Sciatic nerve (tissue), 2 donors: ENCODE measurements at regions not wholly inside any gene's neighbourhood (a gene's known extent, or its start where the extent isn't known, plus 50 kb on each side); places are given as distances from the start of the nearest gene placed in this dataset.

ENCODE experiments used
- ATAC-seq: fragments of 200-7000 bp; cut with Tn5 transposase; one replicate; pipeline ENCODE4 v1.9.1; 2020; ENCODE audit warnings: mild to moderate bottlenecking, moderate library complexity
- DNase-seq: peaks from one replicate; pipeline ENCODE4 v3.0.0-alpha.2; 2020; ENCODE audit warnings: low spot score
- intact Hi-C: fragments of 100-400 bp; cut with DNase I; formaldehyde crosslinking; loops from one replicate; pipeline ENCODE4 v1.14.2; 2022
- donor health status: DM: no; HTN: no; CAD: no.
- donor health status: DM: no; HTN: no; CAD: no.

DNA sequence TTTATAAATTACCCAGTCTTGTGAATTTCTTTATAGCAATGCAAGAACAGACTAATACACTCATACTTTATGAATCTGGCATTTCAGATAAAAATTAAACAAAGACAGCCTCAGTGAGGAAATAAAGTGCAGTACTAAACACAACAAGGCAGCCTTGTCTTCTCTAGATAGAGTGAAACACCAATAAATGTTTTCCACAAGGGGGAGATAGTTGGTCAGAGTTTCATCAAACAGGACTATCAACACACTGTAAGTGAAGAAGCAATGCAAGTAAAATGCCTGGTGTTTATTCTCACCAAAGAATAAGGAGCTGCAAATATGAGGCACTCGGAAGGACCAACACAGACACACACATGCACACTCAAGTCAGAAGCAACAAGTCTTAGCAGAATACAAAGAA lies 62.8 kb downstream of the FAM9B start:
- no peak for DNase-seq
- no peak for ATAC-seq
- intact Hi-C loops, result no loop called here

GRCh38 chrX:8969378-8969777 lies 64.5 kb downstream of the FAM9B start:
- DNase-seq, result no peak
- intact Hi-C loops, result no loop called here
- no peak for ATAC-seq

GRCh38 chrX:8967461-8967860 lies 66.5 kb downstream of the FAM9B start:
- intact Hi-C loops, result no loop called here

DNA sequence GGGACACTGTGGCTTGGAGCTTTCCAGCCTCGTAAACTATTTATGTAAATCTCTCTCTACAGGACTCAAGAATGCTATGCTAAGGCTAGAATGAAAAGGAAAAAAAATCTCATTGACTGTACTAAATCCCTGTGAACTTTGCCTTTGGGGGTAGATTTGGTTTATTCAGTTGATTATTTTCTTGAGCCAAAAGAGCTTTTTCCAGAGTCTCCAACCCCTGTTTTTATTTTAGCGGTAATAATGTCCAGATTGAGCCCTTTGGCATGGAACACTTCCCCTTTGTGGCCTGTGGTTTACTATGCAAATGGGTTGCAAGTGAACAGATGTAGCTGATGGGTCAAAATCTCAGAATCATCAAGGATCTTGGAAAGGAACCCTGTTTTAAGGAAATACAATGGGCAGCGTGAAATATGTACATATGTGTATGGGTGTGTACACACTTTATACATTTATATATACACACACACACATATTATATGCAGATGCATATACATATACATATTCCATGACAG lies 72.9 kb downstream of the FAM9B start:
- DNase-seq (no peak), ATAC-seq (peak; percentile 58)
- intact Hi-C loops, result no loop called here

More at GRCh38 chrX:8967461-8967860, 66.5 kb downstream of the FAM9B start:
- no peak for DNase-seq
- no peak for ATAC-seq

- intact Hi-C loops, result no loop called here
- DNase-seq (no peak), ATAC-seq (no peak)
Observed at GRCh38 chrX:8955511-8955910, 78.4 kb downstream of the FAM9B start.

DNA sequence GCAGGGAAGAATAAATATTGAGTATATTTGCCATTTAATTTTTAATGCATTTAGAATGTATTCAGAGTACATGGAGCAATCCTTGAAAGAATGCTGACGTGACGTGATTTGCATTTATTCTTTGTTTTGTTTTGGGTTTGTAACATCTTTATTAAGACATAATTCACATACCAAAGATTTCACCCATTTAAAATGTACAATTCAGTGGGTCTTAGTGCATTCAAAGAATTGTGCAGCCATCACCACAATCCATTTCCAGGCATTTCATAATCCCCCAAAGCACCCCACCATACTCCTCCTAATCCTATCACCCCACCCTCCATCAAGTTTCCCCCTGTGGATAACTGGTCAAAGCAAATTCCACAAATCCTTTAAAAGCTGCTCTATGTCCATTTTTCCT lies 87.4 kb downstream of the FAM9B start:
- no peak for DNase-seq
- intact Hi-C loops, result no loop called here
- no peak for ATAC-seq

DNA sequence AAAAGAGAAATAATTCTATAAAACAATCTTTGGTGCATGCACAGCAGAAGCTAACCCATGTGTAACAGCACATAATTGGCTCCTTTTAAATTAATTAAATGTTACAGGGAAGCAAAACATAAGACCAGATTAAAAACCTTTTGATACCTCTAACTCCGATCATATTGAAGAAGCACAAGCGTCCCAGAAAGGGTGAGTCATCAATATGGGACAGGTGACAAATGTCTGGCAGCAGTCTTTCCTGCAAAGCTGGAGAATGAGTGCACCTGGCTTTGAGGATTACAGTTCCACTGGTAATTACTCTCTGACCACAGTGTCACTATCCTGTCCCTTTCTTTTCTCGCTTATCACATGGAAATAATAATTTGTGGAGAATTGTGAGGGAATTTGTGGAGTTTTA lies 94.6 kb downstream of the FAM9B start:
- intact Hi-C loops, result no loop called here
- ATAC-seq, result no peak

DNA sequence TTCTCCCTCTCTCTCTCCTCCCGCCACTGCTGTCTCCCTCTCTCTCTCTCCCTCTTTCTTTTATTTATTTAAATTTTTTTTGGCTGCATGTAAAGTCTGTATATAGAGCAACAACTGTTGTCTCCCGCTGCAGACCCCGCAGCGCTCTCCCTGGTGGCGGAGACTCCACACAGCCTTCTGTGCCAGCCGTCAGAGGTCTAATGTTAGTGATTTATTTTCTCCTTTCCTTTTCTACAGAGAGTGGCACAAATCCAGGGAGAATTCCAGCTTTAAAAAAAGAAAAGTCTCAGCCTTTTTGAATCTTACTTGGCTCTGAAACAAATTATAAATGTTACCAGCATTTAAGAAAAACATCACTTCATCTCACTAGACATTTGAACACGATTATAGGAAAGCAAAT lies 106.2 kb downstream of the FAM9B start:
- intact Hi-C loops, result no loop called here
- ATAC-seq (no peak), DNase-seq (no peak)

More for the DNA sequence above, 94.6 kb downstream of the FAM9B start:
- no peak for DNase-seq

DNA sequence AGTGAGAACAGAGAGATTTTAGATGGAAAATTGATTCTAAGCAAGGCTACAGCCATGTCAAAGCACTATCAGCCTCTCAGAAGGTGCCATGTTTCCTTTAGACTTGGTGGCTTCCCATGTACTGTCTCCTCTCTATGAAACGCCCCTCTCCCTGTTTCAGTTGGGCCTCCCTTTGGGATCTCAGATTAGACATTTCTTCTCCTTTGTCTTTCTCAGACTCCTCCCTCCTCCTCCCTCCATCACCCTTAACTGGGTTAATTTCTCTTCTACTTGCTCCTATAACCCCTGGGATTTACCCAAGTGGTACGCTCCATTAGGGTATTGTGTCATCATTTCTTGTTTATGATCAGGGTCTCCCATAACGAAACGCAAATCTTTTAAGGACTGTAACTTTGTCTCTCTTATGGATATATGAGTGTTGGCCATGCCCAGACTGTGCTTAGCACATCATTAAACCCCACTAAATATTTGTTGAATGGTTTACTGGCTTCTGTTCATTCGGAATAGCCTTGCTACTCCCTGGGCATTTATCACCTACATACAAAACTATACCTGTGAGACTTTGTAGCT lies 106.8 kb downstream of the FAM9B start:
- DNase-seq (no peak), ATAC-seq (no peak)
- intact Hi-C loops, result no loop called here

DNA sequence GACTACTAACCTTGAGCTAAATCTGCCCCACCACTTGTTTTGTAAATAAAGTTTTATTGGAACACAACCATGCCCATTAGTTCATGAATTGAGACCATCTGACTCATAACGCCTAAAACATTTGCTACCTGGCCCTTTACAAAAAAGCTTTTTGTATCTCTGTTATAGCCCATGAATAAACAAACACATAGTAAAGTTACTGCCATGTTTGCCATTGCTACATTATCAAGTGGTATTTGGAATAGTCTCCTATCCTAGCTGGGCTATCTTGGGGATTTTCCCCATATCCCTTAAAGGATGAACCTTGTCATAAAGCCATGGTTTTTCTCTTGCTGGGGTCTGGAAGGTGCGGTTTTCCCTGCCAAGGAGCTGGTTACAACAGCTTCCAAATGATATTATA lies 112.3 kb downstream of the FAM9B start:
- ATAC-seq (no peak), DNase-seq (no peak)
- intact Hi-C loops, result no loop called here

- intact Hi-C loops, result no loop called here
- ATAC-seq (no peak), DNase-seq (no peak)
Observed at GRCh38 chrX:8919801-8920200, 114.1 kb downstream of the FAM9B start.

DNA sequence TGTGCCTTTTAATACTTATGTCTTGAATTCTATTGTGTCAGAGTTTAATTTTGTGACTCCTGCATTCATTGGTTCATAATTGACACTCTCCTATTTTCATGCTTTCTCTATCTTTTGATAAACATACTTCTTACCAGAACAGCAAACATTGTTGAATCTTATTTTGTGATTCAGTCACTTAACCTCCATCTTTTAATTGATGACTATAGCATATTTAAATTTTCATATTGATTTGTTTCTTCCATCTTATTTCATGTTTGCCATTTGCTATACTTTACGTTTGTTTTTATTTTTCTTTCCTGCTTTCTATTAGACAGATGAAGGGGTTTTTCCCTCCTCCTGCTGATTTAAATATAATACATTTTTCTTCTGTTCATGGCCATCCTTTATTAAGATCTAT lies 115.5 kb upstream of the FAM9A start:
- DNase-seq (no peak), ATAC-seq (no peak)
- intact Hi-C loops, result no loop called here

- intact Hi-C loops, result no loop called here
- DNase-seq (no peak), ATAC-seq (no peak)
Observed at GRCh38 chrX:8914681-8915080, 113.5 kb upstream of the FAM9A start.

DNA sequence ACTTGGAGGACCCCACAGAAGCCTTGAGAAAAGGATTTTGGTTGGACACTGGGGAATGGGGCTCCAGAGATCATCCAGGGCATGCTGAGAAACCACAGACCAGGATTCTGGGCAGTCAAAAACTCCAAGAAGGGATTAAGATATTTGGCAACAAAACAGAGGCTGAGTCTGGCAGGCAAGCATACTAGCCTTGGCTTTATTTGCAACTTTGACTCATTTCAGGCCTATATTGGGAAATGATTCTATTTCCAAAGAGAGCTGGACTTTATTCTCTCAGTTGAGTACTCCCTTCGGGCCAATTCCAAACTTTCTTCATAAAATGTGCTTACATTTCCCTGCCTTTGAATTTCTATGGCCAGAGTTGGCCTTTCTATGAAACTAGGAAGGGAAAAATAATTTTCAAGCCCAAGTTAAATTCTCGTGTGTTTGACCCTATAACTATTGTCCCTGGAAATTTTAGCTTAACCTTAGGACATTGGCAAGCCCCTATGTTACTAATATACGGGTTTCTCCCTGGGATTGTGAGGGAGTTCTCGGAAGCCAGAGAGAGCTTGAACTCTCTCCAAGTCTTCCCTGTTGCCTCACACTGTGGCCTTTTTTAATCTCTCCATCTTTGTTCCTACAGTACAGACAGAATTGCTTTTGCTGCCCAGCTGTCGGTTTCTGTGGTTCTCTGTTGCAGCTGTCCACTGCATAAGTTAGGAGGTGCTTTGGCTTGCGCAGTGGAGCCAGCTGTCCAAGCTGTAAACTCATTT lies 112.6 kb upstream of the FAM9A start:
- ATAC-seq, result peak; percentile 95
- intact Hi-C loops, result no loop called here
- no peak for DNase-seq

DNA sequence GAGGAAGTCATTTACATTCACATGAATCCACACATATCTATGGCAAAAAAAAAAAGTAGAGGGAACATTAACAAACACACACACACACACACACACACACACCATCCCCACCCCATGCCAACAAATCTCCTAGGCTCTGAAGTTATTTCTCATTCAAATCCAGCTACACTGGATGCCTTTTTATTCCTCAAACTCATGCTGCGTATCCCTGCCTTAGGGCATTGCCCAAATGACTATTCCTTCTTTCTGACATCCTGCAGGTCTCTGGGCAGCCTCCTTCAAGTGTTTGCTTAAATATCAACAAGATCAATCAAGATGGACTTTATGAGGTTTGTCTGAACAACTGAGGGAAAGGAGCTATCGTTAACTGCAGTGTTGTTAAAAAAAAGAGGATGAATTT lies 106.5 kb upstream of the FAM9A start:
- intact Hi-C loops, result no loop called here
- no peak for DNase-seq
- no peak for ATAC-seq

DNA sequence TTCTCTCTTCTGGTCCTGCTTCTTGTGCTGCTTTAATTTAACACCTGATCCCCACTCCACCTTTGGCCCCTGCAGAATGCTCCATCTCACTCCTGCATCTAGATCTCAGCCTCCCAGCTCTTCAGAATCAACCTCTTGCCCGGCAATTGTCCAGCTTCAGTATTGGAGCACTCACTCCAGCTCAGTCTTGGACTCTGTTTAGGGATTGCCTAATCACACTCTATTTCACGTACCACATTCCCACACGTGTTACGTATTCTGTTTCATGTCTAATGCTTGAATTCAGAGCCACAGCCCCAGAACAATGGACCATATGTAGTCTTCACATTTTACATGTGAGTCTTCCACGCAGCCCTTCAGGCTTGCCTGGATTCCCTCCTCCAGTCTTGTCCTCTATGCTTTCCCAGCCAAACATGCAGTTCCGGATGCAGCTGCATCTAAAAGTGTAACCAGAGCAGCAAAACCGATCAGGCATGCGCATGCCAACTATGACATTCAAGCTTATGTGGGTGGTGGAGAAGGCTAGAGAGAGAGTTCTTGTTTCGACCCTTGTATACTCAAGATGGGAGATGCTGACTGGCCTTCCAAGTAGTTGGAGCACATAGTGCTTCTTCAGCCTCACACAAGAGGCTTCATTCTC lies 105.2 kb upstream of the FAM9A start:
- ATAC-seq (no peak), DNase-seq (no peak)
- intact Hi-C loops, result no loop called here

- ATAC-seq (no peak), DNase-seq (no peak)
- intact Hi-C loops, result no loop called here
Observed at GRCh38 chrX:8897259-8897658, 96.1 kb upstream of the FAM9A start.

GRCh38 chrX:8890794-8891193 lies 89.6 kb upstream of the FAM9A start:
- no peak for ATAC-seq
- intact Hi-C loops, result no loop called here
- DNase-seq, result no peak

DNA sequence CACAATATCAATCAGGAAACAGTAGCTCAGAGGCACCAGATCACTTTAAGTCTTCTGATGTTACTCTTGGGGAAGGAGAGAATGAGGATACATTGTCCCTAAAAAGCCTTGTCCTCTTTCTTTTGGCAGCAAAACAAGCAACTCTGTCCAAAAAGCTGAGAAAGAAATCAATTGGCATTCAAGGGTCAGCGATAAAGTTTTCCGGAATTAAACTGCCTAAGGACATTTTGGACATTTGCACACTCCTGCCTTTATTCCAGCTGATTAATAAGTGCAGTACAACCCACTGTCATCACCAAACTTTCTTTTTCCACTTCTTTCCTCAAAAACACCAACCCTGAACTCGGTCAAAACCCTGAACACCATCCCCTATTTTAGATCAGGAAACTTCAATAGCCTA lies 85.8 kb upstream of the FAM9A start:
- DNase-seq (no peak), ATAC-seq (no peak)

GRCh38 chrX:8879750-8880149 lies 78.6 kb upstream of the FAM9A start:
- DNase-seq, result no peak
- no peak for ATAC-seq
- intact Hi-C loops, result no loop called here

More for the DNA sequence above, 85.8 kb upstream of the FAM9A start:
- intact Hi-C loops, result no loop called here
